ENCODE measurements at regions not wholly inside any gene's neighbourhood (a gene's known extent, or its start where the extent isn't known, plus 50 kb on each side); places are given as distances from the start of the nearest gene placed in this dataset.
"Not testable (repeated sequence)": the region's sequence is repeated elsewhere in the genome, so short reads cannot be mapped to it uniquely, and the experiment has no call there.

DNA sequence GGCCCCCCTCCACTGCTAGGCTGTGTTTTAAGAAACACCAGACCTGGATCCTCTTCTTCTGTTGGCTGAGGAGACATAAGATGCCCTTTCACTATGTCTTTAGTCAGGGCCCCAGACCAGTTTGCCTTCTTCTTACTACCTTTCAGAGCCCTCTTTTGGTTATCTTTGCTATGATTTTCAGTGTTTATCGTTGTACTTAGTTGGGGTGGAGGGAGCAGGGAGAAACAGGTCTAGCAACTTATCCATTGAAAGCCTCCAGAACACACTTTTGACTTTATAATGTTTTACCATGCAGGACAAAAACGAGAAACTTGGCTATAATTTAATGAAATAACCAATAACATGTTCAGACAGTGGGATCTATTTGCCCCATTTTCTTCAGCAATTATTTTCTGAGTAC lies 525.2 kb downstream of the TNS3 start:
- Histone ChIP-seq H3K4me1 (ENCODE audit: control insufficient read depth in 4 of 4, insufficient read depth in 4 of 4, low read length in 3 of 4) (no peaks in the 10 kb centered on the region), H3K9me3 (ENCODE audit: control insufficient read depth in 4 of 4, low read length in 3 of 4) (no peaks in the 10 kb centered on the region), H3K27ac (ENCODE audit: low read depth in 1 of 2, low read length in 2 of 2) (no peak overlapping the region), H3K27me3 (ENCODE audit: control insufficient read depth in 4 of 4, insufficient read depth in 4 of 4, low read length in 3 of 4) (no peaks in the 10 kb centered on the region), H3K9ac (ENCODE audit: low read depth in 1 of 2, low read length in 2 of 2) (no peak overlapping the region), H3K36me3 (ENCODE audit: control insufficient read depth in 4 of 4, insufficient read depth in 3 of 4, low read depth in 1 of 4, low read length in 3 of 4) (no peaks in the 10 kb centered on the region), H3K4me3 (ENCODE audit: low read depth in 1 of 3, low read length in 3 of 3) (no peak overlapping the region)
- WGBS: 55% methylated on average over 2 of the region's 2 CpGs
- TF ChIP-seq RXRA (IDR thresholded peaks at IDR 0.05) (no peak), HNF4A (conservative IDR thresholded peaks at IDR 0.05) (no peak)
- DNase-seq (ENCODE audit: low spot score): no peak

DNA sequence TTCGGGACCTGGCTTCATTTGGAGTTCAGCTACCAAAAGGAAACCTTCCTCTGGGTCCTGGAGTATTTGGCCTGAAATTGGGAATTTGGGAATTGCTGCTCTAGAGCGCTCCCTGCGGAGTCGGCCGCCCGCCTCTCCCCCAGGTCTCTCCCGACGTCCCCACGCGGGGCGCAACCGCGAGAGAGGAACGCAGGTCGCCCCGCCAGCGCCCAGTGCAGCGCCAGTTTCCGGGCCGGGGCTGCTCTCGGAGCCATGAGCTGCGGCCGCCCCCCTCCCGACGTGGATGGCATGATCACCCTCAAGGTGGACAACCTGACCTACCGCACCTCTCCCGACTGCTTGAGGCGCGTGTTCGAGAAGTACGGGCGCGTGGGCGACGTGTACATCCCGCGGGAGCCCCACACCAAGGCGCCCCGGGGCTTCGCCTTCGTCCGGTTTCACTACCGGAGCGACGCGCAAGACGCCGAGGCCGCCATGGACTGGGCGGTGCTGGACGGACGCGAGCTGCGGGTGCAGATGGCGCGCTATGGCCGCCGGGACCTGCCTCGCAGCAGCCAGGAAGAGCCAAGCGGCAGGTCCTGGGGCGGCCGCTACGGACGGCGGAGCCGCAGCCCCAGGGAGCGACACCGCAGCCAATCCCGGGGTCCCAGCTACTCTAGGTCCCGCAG lies 529.2 kb downstream of the TNS3 start:
- H3K27ac ChIP-seq (ENCODE audit: low read depth in 1 of 2, low read length in 2 of 2); H3K9ac ChIP-seq (ENCODE audit: low read depth in 1 of 2, low read length in 2 of 2); H3K9me3 ChIP-seq (ENCODE audit: control insufficient read depth in 4 of 4, low read length in 3 of 4); H3K27me3 ChIP-seq (ENCODE audit: control insufficient read depth in 4 of 4, insufficient read depth in 4 of 4, low read length in 3 of 4); DNase-seq (ENCODE audit: low spot score); H3K4me1 ChIP-seq (ENCODE audit: control insufficient read depth in 4 of 4, insufficient read depth in 4 of 4, low read length in 3 of 4); H3K4me3 ChIP-seq (ENCODE audit: low read depth in 1 of 3, low read length in 3 of 3); H3K36me3 ChIP-seq (ENCODE audit: control insufficient read depth in 4 of 4, insufficient read depth in 3 of 4, low read depth in 1 of 4, low read length in 3 of 4): not testable (repeated sequence)
- WGBS: 46% methylated on average over 70 of the region's 70 CpGs

DNA sequence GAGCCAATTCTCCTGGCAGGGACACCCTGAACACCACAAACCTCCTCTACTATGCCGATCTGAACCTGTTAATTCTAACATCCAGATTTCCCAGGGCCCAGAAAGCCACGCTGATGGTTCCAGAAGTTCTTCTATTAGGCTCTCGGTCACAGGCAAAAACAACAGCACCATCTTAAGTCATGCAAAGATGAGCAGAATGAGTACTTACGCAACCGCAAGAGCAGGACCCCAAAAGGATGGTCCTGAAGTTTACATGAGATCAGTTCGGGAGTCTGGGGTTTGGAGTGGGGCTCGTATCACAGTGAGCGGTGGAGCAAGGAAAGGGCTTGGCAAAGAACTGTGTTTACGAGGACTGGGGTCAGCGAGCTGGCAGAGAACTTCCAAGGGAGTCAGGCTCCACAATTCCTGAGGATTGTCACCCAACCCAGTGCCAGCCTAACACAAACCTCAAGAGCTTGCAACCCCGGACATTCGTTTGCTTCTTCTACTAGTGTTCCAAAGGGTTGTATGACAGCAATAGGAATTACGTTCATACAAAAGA lies 532.6 kb downstream of the TNS3 start:
- H3K4me1 ChIP-seq (ENCODE audit: control insufficient read depth in 4 of 4, insufficient read depth in 4 of 4, low read length in 3 of 4): peaks cover 0 to 10% (median 2%) of the 10 kb centered on the region in 4 donors
- TF ChIP-seq EGR1 (IDR thresholded peaks at IDR 0.05; ENCODE audit: low read depth in 2 of 2) (no peak), JUND (IDR thresholded peaks at IDR 0.05) (no peak), YY1 (IDR thresholded peaks at IDR 0.05) (no peak), TAF1 (conservative IDR thresholded peaks at IDR 0.05) (no peak), RXRA (IDR thresholded peaks at IDR 0.05) (no peak), HNF4A (conservative IDR thresholded peaks at IDR 0.05) (no peak)
- TF ChIP-seq, protein P1, sequence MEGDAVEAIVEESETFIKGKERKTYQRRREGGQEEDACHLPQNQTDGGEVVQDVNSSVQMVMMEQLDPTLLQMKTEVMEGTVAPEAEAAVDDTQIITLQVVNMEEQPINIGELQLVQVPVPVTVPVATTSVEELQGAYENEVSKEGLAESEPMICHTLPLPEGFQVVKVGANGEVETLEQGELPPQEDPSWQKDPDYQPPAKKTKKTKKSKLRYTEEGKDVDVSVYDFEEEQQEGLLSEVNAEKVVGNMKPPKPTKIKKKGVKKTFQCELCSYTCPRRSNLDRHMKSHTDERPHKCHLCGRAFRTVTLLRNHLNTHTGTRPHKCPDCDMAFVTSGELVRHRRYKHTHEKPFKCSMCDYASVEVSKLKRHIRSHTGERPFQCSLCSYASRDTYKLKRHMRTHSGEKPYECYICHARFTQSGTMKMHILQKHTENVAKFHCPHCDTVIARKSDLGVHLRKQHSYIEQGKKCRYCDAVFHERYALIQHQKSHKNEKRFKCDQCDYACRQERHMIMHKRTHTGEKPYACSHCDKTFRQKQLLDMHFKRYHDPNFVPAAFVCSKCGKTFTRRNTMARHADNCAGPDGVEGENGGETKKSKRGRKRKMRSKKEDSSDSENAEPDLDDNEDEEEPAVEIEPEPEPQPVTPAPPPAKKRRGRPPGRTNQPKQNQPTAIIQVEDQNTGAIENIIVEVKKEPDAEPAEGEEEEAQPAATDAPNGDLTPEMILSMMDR (IDR thresholded peaks at IDR 0.05; ENCODE audit: low read depth, low read length, missing input control): no peak
- TF ChIP-seq, protein P2, sequence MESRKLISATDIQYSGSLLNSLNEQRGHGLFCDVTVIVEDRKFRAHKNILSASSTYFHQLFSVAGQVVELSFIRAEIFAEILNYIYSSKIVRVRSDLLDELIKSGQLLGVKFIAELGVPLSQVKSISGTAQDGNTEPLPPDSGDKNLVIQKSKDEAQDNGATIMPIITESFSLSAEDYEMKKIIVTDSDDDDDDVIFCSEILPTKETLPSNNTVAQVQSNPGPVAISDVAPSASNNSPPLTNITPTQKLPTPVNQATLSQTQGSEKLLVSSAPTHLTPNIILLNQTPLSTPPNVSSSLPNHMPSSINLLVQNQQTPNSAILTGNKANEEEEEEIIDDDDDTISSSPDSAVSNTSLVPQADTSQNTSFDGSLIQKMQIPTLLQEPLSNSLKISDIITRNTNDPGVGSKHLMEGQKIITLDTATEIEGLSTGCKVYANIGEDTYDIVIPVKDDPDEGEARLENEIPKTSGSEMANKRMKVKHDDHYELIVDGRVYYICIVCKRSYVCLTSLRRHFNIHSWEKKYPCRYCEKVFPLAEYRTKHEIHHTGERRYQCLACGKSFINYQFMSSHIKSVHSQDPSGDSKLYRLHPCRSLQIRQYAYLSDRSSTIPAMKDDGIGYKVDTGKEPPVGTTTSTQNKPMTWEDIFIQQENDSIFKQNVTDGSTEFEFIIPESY (IDR thresholded peaks at IDR 0.05): no peak
- TF ChIP-seq, protein P3, sequence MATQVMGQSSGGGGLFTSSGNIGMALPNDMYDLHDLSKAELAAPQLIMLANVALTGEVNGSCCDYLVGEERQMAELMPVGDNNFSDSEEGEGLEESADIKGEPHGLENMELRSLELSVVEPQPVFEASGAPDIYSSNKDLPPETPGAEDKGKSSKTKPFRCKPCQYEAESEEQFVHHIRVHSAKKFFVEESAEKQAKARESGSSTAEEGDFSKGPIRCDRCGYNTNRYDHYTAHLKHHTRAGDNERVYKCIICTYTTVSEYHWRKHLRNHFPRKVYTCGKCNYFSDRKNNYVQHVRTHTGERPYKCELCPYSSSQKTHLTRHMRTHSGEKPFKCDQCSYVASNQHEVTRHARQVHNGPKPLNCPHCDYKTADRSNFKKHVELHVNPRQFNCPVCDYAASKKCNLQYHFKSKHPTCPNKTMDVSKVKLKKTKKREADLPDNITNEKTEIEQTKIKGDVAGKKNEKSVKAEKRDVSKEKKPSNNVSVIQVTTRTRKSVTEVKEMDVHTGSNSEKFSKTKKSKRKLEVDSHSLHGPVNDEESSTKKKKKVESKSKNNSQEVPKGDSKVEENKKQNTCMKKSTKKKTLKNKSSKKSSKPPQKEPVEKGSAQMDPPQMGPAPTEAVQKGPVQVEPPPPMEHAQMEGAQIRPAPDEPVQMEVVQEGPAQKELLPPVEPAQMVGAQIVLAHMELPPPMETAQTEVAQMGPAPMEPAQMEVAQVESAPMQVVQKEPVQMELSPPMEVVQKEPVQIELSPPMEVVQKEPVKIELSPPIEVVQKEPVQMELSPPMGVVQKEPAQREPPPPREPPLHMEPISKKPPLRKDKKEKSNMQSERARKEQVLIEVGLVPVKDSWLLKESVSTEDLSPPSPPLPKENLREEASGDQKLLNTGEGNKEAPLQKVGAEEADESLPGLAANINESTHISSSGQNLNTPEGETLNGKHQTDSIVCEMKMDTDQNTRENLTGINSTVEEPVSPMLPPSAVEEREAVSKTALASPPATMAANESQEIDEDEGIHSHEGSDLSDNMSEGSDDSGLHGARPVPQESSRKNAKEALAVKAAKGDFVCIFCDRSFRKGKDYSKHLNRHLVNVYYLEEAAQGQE (IDR thresholded peaks at IDR 0.05): no peak
- TF ChIP-seq, protein P4, sequence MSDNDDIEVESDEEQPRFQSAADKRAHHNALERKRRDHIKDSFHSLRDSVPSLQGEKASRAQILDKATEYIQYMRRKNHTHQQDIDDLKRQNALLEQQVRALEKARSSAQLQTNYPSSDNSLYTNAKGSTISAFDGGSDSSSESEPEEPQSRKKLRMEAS (IDR thresholded peaks at IDR 0.05): no peak
- no peaks in the 10 kb centered on the region for H3K9me3 ChIP-seq (ENCODE audit: control insufficient read depth in 4 of 4, low read length in 3 of 4)
- H3K9ac ChIP-seq (ENCODE audit: low read depth in 1 of 2, low read length in 2 of 2): no peak overlapping the region
- no peak overlapping the region for H3K27ac ChIP-seq (ENCODE audit: low read depth in 1 of 2, low read length in 2 of 2)
- no peak for DNase-seq (ENCODE audit: low spot score)
- H3K4me3 ChIP-seq (ENCODE audit: low read depth in 1 of 3, low read length in 3 of 3): no peak overlapping the region
- H3K36me3 ChIP-seq (ENCODE audit: control insufficient read depth in 4 of 4, insufficient read depth in 3 of 4, low read depth in 1 of 4, low read length in 3 of 4): no peaks in the 10 kb centered on the region
- 93% methylated on average over 13 of the region's 13 CpGs for WGBS
- no peaks in the 10 kb centered on the region for H3K27me3 ChIP-seq (ENCODE audit: control insufficient read depth in 4 of 4, insufficient read depth in 4 of 4, low read length in 3 of 4)

Data from liver (tissue), 8 donors.